ENCODE measurements at regions not wholly inside any gene's neighbourhood (a gene's known extent, or its start where the extent isn't known, plus 50 kb on each side); places are given as distances from the start of the nearest gene placed in this dataset.

DNA sequence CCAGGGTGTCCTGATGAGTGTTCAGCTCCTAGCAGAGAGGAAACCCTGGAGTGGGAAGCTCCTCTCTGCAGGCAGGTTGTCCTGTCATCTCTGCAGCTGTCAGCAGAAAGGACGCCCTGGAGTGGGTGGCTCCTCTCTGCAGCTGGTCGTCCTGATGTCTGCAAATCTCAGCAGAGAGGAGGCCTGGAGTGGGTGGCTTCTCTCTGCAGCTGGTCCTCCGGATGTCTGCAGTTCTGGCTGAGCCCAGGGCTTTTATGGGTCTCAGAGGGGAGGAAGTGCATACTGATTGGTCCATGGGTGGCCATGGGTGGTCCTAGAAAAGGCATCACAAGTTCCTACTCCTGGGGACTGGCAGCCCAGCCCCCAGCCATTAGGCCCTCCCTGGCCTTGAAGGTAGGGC is 102.6 kb upstream of the BNIP2 start:
- no peak overlapping the region for H3K4me3 Mint-ChIP-seq
- no peak for DNase-seq (ENCODE audit: low spot score)
- no peaks in the 10 kb centered on the region for H3K27me3 Mint-ChIP-seq (ENCODE audit: low read depth)
- peaks cover 5% of the 10 kb centered on the region for H3K9me3 Mint-ChIP-seq
- ChIA-PET CTCF (interaction anchor here (1.5 kb wide), 1 partner anchor 202 kb away, joined by 3 read pairs; no protein-coding TSS in a partner anchor), POLR2A (no interaction called here)
- TF ChIP-seq, protein P1, sequence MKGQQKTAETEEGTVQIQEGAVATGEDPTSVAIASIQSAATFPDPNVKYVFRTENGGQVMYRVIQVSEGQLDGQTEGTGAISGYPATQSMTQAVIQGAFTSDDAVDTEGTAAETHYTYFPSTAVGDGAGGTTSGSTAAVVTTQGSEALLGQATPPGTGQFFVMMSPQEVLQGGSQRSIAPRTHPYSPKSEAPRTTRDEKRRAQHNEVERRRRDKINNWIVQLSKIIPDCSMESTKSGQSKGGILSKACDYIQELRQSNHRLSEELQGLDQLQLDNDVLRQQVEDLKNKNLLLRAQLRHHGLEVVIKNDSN (CRISPR knock-in tag; IDR thresholded peaks at IDR 0.05), result no peak
- TF ChIP-seq TP53 (CRISPR knock-in tag; IDR thresholded peaks at IDR 0.05), result no peak
- TF ChIP-seq, protein P2, sequence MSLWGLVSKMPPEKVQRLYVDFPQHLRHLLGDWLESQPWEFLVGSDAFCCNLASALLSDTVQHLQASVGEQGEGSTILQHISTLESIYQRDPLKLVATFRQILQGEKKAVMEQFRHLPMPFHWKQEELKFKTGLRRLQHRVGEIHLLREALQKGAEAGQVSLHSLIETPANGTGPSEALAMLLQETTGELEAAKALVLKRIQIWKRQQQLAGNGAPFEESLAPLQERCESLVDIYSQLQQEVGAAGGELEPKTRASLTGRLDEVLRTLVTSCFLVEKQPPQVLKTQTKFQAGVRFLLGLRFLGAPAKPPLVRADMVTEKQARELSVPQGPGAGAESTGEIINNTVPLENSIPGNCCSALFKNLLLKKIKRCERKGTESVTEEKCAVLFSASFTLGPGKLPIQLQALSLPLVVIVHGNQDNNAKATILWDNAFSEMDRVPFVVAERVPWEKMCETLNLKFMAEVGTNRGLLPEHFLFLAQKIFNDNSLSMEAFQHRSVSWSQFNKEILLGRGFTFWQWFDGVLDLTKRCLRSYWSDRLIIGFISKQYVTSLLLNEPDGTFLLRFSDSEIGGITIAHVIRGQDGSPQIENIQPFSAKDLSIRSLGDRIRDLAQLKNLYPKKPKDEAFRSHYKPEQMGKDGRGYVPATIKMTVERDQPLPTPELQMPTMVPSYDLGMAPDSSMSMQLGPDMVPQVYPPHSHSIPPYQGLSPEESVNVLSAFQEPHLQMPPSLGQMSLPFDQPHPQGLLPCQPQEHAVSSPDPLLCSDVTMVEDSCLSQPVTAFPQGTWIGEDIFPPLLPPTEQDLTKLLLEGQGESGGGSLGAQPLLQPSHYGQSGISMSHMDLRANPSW (CRISPR knock-in tag; conservative IDR thresholded peaks at IDR 0.05; ENCODE audit: low read depth), result no peak
- no peak for TF ChIP-seq SOX15 (CRISPR knock-in tag; IDR thresholded peaks at IDR 0.05)
- no peak for TF ChIP-seq TEAD4 (CRISPR knock-in tag; IDR thresholded peaks at IDR 0.05)
- no peak for TF ChIP-seq IRF2 (CRISPR knock-in tag; IDR thresholded peaks at IDR 0.05; ENCODE audit: borderline replicate concordance, low read depth)
- TF ChIP-seq GTF2I (CRISPR knock-in tag; conservative IDR thresholded peaks at IDR 0.05), result no peak
- no peak for TF ChIP-seq RELA (CRISPR knock-in tag; IDR thresholded peaks at IDR 0.05; ENCODE audit: borderline replicate concordance)
- no peak for TF ChIP-seq ESRRA (CRISPR knock-in tag; IDR thresholded peaks at IDR 0.05; ENCODE audit: borderline replicate concordance)
- TF ChIP-seq ELF4 (CRISPR knock-in tag; IDR thresholded peaks at IDR 0.05; ENCODE audit: low read depth), result no peak
- TF ChIP-seq SMAD3 (CRISPR knock-in tag; IDR thresholded peaks at IDR 0.05; ENCODE audit: borderline replicate concordance), result no peak
- TF ChIP-seq JUN (CRISPR knock-in tag; IDR thresholded peaks at IDR 0.05), result no peak
- no peak for TF ChIP-seq ZNF232 (CRISPR knock-in tag; IDR thresholded peaks at IDR 0.05)
- TF ChIP-seq, protein P3, sequence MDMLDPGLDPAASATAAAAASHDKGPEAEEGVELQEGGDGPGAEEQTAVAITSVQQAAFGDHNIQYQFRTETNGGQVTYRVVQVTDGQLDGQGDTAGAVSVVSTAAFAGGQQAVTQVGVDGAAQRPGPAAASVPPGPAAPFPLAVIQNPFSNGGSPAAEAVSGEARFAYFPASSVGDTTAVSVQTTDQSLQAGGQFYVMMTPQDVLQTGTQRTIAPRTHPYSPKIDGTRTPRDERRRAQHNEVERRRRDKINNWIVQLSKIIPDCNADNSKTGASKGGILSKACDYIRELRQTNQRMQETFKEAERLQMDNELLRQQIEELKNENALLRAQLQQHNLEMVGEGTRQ (CRISPR knock-in tag; IDR thresholded peaks at IDR 0.05), result no peak
- TF ChIP-seq, protein P4, sequence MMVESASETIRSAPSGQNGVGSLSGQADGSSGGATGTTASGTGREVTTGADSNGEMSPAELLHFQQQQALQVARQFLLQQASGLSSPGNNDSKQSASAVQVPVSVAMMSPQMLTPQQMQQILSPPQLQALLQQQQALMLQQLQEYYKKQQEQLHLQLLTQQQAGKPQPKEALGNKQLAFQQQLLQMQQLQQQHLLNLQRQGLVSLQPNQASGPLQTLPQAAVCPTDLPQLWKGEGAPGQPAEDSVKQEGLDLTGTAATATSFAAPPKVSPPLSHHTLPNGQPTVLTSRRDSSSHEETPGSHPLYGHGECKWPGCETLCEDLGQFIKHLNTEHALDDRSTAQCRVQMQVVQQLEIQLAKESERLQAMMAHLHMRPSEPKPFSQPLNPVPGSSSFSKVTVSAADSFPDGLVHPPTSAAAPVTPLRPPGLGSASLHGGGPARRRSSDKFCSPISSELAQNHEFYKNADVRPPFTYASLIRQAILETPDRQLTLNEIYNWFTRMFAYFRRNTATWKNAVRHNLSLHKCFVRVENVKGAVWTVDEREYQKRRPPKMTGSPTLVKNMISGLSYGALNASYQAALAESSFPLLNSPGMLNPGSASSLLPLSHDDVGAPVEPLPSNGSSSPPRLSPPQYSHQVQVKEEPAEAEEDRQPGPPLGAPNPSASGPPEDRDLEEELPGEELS (CRISPR knock-in tag; IDR thresholded peaks at IDR 0.05), result no peak
- TF ChIP-seq, protein P5, sequence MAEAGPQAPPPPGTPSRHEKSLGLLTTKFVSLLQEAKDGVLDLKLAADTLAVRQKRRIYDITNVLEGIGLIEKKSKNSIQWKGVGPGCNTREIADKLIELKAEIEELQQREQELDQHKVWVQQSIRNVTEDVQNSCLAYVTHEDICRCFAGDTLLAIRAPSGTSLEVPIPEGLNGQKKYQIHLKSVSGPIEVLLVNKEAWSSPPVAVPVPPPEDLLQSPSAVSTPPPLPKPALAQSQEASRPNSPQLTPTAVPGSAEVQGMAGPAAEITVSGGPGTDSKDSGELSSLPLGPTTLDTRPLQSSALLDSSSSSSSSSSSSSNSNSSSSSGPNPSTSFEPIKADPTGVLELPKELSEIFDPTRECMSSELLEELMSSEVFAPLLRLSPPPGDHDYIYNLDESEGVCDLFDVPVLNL (CRISPR knock-in tag; IDR thresholded peaks at IDR 0.05; ENCODE audit: borderline replicate concordance, low read depth), result no peak
- no peak for TF ChIP-seq PRRX2 (CRISPR knock-in tag; IDR thresholded peaks at IDR 0.05)
- TF ChIP-seq, protein P6, sequence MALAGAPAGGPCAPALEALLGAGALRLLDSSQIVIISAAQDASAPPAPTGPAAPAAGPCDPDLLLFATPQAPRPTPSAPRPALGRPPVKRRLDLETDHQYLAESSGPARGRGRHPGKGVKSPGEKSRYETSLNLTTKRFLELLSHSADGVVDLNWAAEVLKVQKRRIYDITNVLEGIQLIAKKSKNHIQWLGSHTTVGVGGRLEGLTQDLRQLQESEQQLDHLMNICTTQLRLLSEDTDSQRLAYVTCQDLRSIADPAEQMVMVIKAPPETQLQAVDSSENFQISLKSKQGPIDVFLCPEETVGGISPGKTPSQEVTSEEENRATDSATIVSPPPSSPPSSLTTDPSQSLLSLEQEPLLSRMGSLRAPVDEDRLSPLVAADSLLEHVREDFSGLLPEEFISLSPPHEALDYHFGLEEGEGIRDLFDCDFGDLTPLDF (CRISPR knock-in tag; IDR thresholded peaks at IDR 0.05), result no peak
- TF ChIP-seq, protein P7, sequence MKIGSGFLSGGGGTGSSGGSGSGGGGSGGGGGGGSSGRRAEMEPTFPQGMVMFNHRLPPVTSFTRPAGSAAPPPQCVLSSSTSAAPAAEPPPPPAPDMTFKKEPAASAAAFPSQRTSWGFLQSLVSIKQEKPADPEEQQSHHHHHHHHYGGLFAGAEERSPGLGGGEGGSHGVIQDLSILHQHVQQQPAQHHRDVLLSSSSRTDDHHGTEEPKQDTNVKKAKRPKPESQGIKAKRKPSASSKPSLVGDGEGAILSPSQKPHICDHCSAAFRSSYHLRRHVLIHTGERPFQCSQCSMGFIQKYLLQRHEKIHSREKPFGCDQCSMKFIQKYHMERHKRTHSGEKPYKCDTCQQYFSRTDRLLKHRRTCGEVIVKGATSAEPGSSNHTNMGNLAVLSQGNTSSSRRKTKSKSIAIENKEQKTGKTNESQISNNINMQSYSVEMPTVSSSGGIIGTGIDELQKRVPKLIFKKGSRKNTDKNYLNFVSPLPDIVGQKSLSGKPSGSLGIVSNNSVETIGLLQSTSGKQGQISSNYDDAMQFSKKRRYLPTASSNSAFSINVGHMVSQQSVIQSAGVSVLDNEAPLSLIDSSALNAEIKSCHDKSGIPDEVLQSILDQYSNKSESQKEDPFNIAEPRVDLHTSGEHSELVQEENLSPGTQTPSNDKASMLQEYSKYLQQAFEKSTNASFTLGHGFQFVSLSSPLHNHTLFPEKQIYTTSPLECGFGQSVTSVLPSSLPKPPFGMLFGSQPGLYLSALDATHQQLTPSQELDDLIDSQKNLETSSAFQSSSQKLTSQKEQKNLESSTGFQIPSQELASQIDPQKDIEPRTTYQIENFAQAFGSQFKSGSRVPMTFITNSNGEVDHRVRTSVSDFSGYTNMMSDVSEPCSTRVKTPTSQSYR (CRISPR knock-in tag; IDR thresholded peaks at IDR 0.05), result no peak
- no peak overlapping the region for H3K27ac Mint-ChIP-seq
- no peak for ATAC-seq
- H3K36me3 Mint-ChIP-seq, result no peaks in the 10 kb centered on the region
- H3K4me1 Mint-ChIP-seq, result peaks cover 10% of the 10 kb centered on the region

Measured in WTC11 (cell line).